Neural cell (in vitro differentiated cells): ENCODE measurements at regions not wholly inside any gene's neighbourhood (a gene's known extent, or its start where the extent isn't known, plus 50 kb on each side); places are given as distances from the start of the nearest gene placed in this dataset.

Source experiments
- CTCF ChIP-seq: fragments of 450-650 bp; IDR thresholded peaks from 2 replicates; pipeline ENCODE4 v1.5.1; 2014; ENCODE audit warnings: antibody characterized with exemption, mild to moderate bottlenecking, moderate library complexity; ENCODE audit not compliant: poor library complexity, severe bottlenecking
- EP300 ChIP-seq: fragments of 450-650 bp; conservative IDR thresholded peaks from 2 replicates; pipeline ENCODE4 v1.6.1; 2014; ENCODE audit warnings: antibody characterized with exemption, mild to moderate bottlenecking, moderate library complexity; ENCODE audit not compliant: poor library complexity, severe bottlenecking
- EZH2 ChIP-seq: fragments of 200-600, 300-800 bp; shearing (Covaris generic), sonication (generic); IDR thresholded peaks from 2 replicates; pipeline ENCODE4 v1.6.1; 2014; ENCODE audit warnings: antibody characterized with exemption, low read length, borderline replicate concordance, mild to moderate bottlenecking; ENCODE audit not compliant: insufficient read depth, poor library complexity, severe bottlenecking
- MXI1 ChIP-seq: fragments of 450-650 bp; conservative IDR thresholded peaks from 2 replicates; pipeline ENCODE4 v1.6.1; 2014; ENCODE audit warnings: antibody characterized with exemption, mild to moderate bottlenecking; ENCODE audit not compliant: poor library complexity, severe bottlenecking
- POLR2AphosphoS5 ChIP-seq: IDR thresholded peaks from 2 replicates; pipeline ENCODE4 v1.6.1; 2012
- RAD21 ChIP-seq: fragments of 450-650 bp; conservative IDR thresholded peaks from 2 replicates; pipeline ENCODE4 v1.6.1; 2014; ENCODE audit warnings: antibody characterized with exemption, mild to moderate bottlenecking, moderate library complexity
- REST ChIP-seq: IDR thresholded peaks from 2 replicates; pipeline ENCODE4 v1.6.1; 2012; ENCODE audit warnings: borderline replicate concordance
- SMC3 ChIP-seq: fragments of 450-650 bp; conservative IDR thresholded peaks from 2 replicates; pipeline ENCODE4 v1.6.1; 2014; ENCODE audit warnings: antibody characterized with exemption, mild to moderate bottlenecking, moderate library complexity; ENCODE audit not compliant: poor library complexity
- TAF1 ChIP-seq: IDR thresholded peaks from 2 replicates; pipeline ENCODE4 v1.6.1; 2012; ENCODE audit warnings: low read depth

GRCh38 chr13:66128692-66129269, 1101.4 kb downstream of the PCDH9 start:
- TF ChIP-seq RAD21 (no peak), POLR2AphosphoS5 (no peak), REST (no peak), CTCF (no peak), EZH2 (no peak), EP300 (no peak), SMC3 (no peak), TAF1 (no peak), MXI1 (no peak)
